H9 (cell line): ENCODE measurements at regions not wholly inside any gene's neighbourhood (a gene's known extent, or its start where the extent isn't known, plus 50 kb on each side); places are given as distances from the start of the nearest gene placed in this dataset.

Experiments used
- DNase-seq: peaks from one replicate; pipeline ENCODE4 v3.0.0-alpha.2; 2017
- H2AFZ ChIP-seq: one replicate; pipeline ENCODE4 v1.6.1; 2013; ENCODE audit warnings: mild to moderate bottlenecking, low read length, control low read depth, moderate library complexity
- H2AK5ac ChIP-seq: 2 replicates; pipeline ENCODE4 v1.6.1; 2013; ENCODE audit warnings: low read length, control low read depth, mixed read lengths; ENCODE audit not compliant: insufficient read length
- H2BK120ac ChIP-seq: one replicate; pipeline ENCODE4 v1.6.1; 2013; ENCODE audit warnings: low read depth, mild to moderate bottlenecking, low read length, control low read depth, inconsistent platforms; ENCODE audit not compliant: poor library complexity, severe bottlenecking
- H2BK12ac ChIP-seq: 2 replicates; pipeline ENCODE4 v1.6.1; 2013; ENCODE audit warnings: low read length, control low read depth, mixed read lengths, low read depth; ENCODE audit not compliant: insufficient read length
- H2BK15ac ChIP-seq: 2 replicates; pipeline ENCODE4 v1.6.1; 2013; ENCODE audit warnings: low read depth, low read length, control low read depth
- H2BK20ac ChIP-seq: one replicate; pipeline ENCODE4 v1.6.1; 2013; ENCODE audit warnings: low read depth, mild to moderate bottlenecking, low read length, control low read depth, inconsistent platforms; ENCODE audit not compliant: poor library complexity, severe bottlenecking
- H2BK5ac ChIP-seq: 2 replicates; pipeline ENCODE4 v1.6.1; 2013; ENCODE audit warnings: low read length, control low read depth, mixed read lengths; ENCODE audit not compliant: insufficient read length
- H3K14ac ChIP-seq: 2 replicates; pipeline ENCODE4 v1.6.1; 2013; ENCODE audit warnings: low read length, control low read depth; ENCODE audit not compliant: insufficient read depth
- H3K18ac ChIP-seq: 2 replicates; pipeline ENCODE4 v1.6.1; 2013; ENCODE audit warnings: low read depth, mild to moderate bottlenecking, mixed read lengths, low read length, control low read depth; ENCODE audit not compliant: insufficient read length
- H3K23ac ChIP-seq: 2 replicates; pipeline ENCODE4 v1.6.1; 2013; ENCODE audit warnings: low read length, control low read depth, mixed read lengths, low read depth; ENCODE audit not compliant: insufficient read length
- H3K23me2 ChIP-seq: 2 replicates; pipeline ENCODE4 v1.6.1; 2013; ENCODE audit warnings: low read depth, mild to moderate bottlenecking, mixed read lengths, low read length, control low read depth; ENCODE audit not compliant: insufficient read length, poor library complexity, severe bottlenecking
- H3K27ac ChIP-seq: 2 replicates; pipeline ENCODE4 v1.5.1; 2013; ENCODE audit warnings: low read length, control low read depth, mixed read lengths, low read depth; ENCODE audit not compliant: insufficient read length
- H3K27me3 ChIP-seq: 2 replicates; pipeline ENCODE4 v1.6.1; 2013; ENCODE audit warnings: low read length, control low read depth, inconsistent platforms; ENCODE audit not compliant: insufficient read depth
- H3K4ac ChIP-seq: 2 replicates; pipeline ENCODE4 v1.6.1; 2013; ENCODE audit warnings: low read depth, mild to moderate bottlenecking, control low read depth, inconsistent platforms, low read length, moderate library complexity
- H3K4me1 ChIP-seq: 2 replicates; pipeline ENCODE4 v1.6.1; 2013; ENCODE audit warnings: low read length, control low read depth, inconsistent platforms; ENCODE audit not compliant: insufficient read depth
- H3K4me2 ChIP-seq: 2 replicates; pipeline ENCODE4 v1.6.1; 2013; ENCODE audit warnings: low read length, control low read depth, mixed read lengths; ENCODE audit not compliant: insufficient read length, insufficient read depth
- H3K56ac ChIP-seq: 2 replicates; pipeline ENCODE4 v1.6.1; 2013; ENCODE audit warnings: low read depth, mild to moderate bottlenecking, mixed read lengths, low read length, control low read depth; ENCODE audit not compliant: insufficient read length
- H3K79me1 ChIP-seq: 2 replicates; pipeline ENCODE4 v1.6.1; 2013; ENCODE audit warnings: low read depth, mild to moderate bottlenecking, moderate library complexity, low read length, control low read depth, inconsistent platforms; ENCODE audit not compliant: insufficient read depth, poor library complexity, severe bottlenecking
- H3K79me2 ChIP-seq: 2 replicates; pipeline ENCODE4 v1.6.1; 2013; ENCODE audit warnings: low read length, control low read depth, inconsistent platforms; ENCODE audit not compliant: insufficient read depth
- H3K9ac ChIP-seq: 2 replicates; pipeline ENCODE4 v1.6.1; 2013; ENCODE audit warnings: low read length, control low read depth, mixed read lengths; ENCODE audit not compliant: insufficient read length; ENCODE audit errors: extremely low read depth
- H3K9me3 ChIP-seq: one replicate; pipeline ENCODE4 v1.6.1; 2013; ENCODE audit warnings: low read depth, low read length, inconsistent platforms; ENCODE audit not compliant: control insufficient read depth
- H3T11ph ChIP-seq: one replicate; pipeline ENCODE4 v1.6.1; 2013; ENCODE audit warnings: mild to moderate bottlenecking, low read length, control low read depth, inconsistent platforms
- H4K20me1 ChIP-seq: one replicate; pipeline ENCODE4 v1.6.1; 2013; ENCODE audit not compliant: control insufficient read depth, insufficient read length, insufficient read depth
- H4K5ac ChIP-seq: 2 replicates; pipeline ENCODE4 v1.6.1; 2013; ENCODE audit warnings: low read depth, mild to moderate bottlenecking, mixed read lengths, low read length, control low read depth; ENCODE audit not compliant: insufficient read length
- H4K8ac ChIP-seq: replicated peaks from 2 replicates; pipeline ENCODE4 v1.6.1; 2013; ENCODE audit warnings: low read length, control low read depth, mixed read lengths, low read depth; ENCODE audit not compliant: insufficient read length
- H4K91ac ChIP-seq: 2 replicates; pipeline ENCODE4 v1.6.1; 2013; ENCODE audit warnings: low read depth, mild to moderate bottlenecking, moderate library complexity, mixed read lengths, low read length, control low read depth; ENCODE audit not compliant: insufficient read length
- H3K27ac Mint-ChIP-seq, 3 experiments: 2 replicates in 2 of 3; 3 replicates in 1 of 3; pipeline ENCODE4 v1.8.0; 2020 to 2021; ENCODE audit warnings: mixed read lengths in 3 of 3, mild to moderate bottlenecking in 1 of 3, moderate library complexity in 1 of 3
- H3K27me3 Mint-ChIP-seq: 2 replicates; pipeline ENCODE4 v1.8.0; 2021; ENCODE audit warnings: low read depth, mild to moderate bottlenecking, moderate library complexity, mixed read lengths
- H3K36me3 Mint-ChIP-seq, 3 experiments: 2 replicates in 2 of 3; 3 replicates in 1 of 3; pipeline ENCODE4 v1.8.0; 2020 to 2021; ENCODE audit warnings: low read depth in 3 of 3, mixed read lengths in 3 of 3; ENCODE audit not compliant: insufficient read depth in 1 of 3
- H3K4me1 Mint-ChIP-seq, 2 experiments: 2 replicates each; pipeline ENCODE4 v1.8.0; 2020; ENCODE audit warnings: mixed read lengths in 2 of 2
- H3K4me3 Mint-ChIP-seq, 2 experiments: 2 replicates in 1 of 2; 3 replicates in 1 of 2; pipeline ENCODE4 v1.8.0; 2020 to 2021; ENCODE audit warnings: mild to moderate bottlenecking in 2 of 2, mixed read lengths in 2 of 2, moderate library complexity in 1 of 2
- H3K9me3 Mint-ChIP-seq, 2 experiments: 2 replicates in 1 of 2; 3 replicates in 1 of 2; pipeline ENCODE4 v1.8.0; 2020; ENCODE audit warnings: mild to moderate bottlenecking in 2 of 2, mixed read lengths in 2 of 2, moderate library complexity in 1 of 2
- WGBS: extraction: QIAGEN DNeasy Blood & Tissue Kit; methylation state at CpG from one replicate; pipeline ENCODE4 v1.1.7; 2013; ENCODE audit warnings: missing lambda C conversion rate, low lambda C conversion rate, mixed read lengths; ENCODE audit not compliant: insufficient read length; ENCODE audit errors: extremely low coverage; 5-methylcytosine and 5-hydroxymethylcytosine counted together
- TF ChIP-seq, protein P1 (sequence below): fragments of 200-600 bp; sonication (generic); conservative IDR thresholded peaks from 3 replicates; pipeline ENCODE4 v1.8.0; 2021; ENCODE audit warnings: antibody characterized with exemption, mild to moderate bottlenecking

DNA sequence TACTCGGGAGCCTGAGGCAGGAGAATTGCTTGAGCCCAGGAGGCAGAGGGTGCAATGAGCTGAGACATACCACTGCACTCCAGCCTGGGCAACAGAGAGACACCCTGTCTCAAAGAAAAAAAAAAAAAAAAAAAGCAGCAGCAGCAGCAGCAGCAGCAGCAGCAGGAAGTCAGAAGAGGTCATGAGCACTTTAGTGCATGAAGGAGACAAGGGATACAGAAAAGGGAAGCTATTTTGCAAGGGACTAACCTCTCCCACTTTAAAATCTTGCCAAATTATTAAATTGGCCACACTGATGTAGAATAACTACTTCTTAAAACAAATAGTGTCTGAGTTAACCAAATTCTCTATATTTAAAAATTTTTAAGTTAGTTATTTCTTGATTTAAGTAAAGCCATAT lies 113.4 kb upstream of the PDE1A start:
- no peaks in the 10 kb centered on the region for H3K27me3 Mint-ChIP-seq

More for the DNA sequence above, 113.4 kb upstream of the PDE1A start:
- no peaks in the 10 kb centered on the region for H3K79me2 ChIP-seq
- no peak overlapping the region for H2BK5ac ChIP-seq
- no peak overlapping the region for H3K23ac ChIP-seq
- H3K9me3 ChIP-seq, result no peaks in the 10 kb centered on the region
- no peak overlapping the region for H3K9ac ChIP-seq
- no peak overlapping the region for H2BK12ac ChIP-seq
- H3K18ac ChIP-seq, result no peak overlapping the region
- no peak overlapping the region for H2BK20ac ChIP-seq
- no peak for DNase-seq
- H3K4me2 ChIP-seq, result no peak overlapping the region
- H3T11ph ChIP-seq, result no peak overlapping the region
- no peaks in the 10 kb centered on the region for H3K9me3 Mint-ChIP-seq
- no peak overlapping the region for H4K5ac ChIP-seq
- H2AK5ac ChIP-seq, result no peak overlapping the region
- H2BK15ac ChIP-seq, result no peak overlapping the region
- no peaks in the 10 kb centered on the region for H4K20me1 ChIP-seq
- no peak overlapping the region for H3K27ac ChIP-seq
- H3K4me3 Mint-ChIP-seq, result no peak overlapping the region; a peak in 1 of 5 replicates
- TF ChIP-seq, protein P1, sequence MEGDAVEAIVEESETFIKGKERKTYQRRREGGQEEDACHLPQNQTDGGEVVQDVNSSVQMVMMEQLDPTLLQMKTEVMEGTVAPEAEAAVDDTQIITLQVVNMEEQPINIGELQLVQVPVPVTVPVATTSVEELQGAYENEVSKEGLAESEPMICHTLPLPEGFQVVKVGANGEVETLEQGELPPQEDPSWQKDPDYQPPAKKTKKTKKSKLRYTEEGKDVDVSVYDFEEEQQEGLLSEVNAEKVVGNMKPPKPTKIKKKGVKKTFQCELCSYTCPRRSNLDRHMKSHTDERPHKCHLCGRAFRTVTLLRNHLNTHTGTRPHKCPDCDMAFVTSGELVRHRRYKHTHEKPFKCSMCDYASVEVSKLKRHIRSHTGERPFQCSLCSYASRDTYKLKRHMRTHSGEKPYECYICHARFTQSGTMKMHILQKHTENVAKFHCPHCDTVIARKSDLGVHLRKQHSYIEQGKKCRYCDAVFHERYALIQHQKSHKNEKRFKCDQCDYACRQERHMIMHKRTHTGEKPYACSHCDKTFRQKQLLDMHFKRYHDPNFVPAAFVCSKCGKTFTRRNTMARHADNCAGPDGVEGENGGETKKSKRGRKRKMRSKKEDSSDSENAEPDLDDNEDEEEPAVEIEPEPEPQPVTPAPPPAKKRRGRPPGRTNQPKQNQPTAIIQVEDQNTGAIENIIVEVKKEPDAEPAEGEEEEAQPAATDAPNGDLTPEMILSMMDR, result no peak
- H3K27me3 ChIP-seq, result no peaks in the 10 kb centered on the region
- no peak overlapping the region for H3K4ac ChIP-seq
- H3K14ac ChIP-seq, result no peak overlapping the region
- no peak overlapping the region for H2BK120ac ChIP-seq
- H3K36me3 Mint-ChIP-seq, result no peaks in the 10 kb centered on the region
- no peaks in the 10 kb centered on the region for H3K4me1 Mint-ChIP-seq
- H4K91ac ChIP-seq, result no peak overlapping the region
- no peaks in the 10 kb centered on the region for H3K4me1 ChIP-seq
- H2AFZ ChIP-seq, result no peak overlapping the region
- no peak overlapping the region for H4K8ac ChIP-seq
- WGBS, result no CpG with 5 or more reads among the region's 1 CpG
- H3K23me2 ChIP-seq, result no peaks in the 10 kb centered on the region
- H3K79me1 ChIP-seq, result no peaks in the 10 kb centered on the region
- peak overlapping the region in 1 of 3 experiments; percentile 86; a peak in 1 of 7 replicates for H3K27ac Mint-ChIP-seq
- H3K56ac ChIP-seq, result no peak overlapping the region
